ENCODE measurements at regions not wholly inside any gene's neighbourhood (a gene's known extent, or its start where the extent isn't known, plus 50 kb on each side); places are given as distances from the start of the nearest gene placed in this dataset.

DNA sequence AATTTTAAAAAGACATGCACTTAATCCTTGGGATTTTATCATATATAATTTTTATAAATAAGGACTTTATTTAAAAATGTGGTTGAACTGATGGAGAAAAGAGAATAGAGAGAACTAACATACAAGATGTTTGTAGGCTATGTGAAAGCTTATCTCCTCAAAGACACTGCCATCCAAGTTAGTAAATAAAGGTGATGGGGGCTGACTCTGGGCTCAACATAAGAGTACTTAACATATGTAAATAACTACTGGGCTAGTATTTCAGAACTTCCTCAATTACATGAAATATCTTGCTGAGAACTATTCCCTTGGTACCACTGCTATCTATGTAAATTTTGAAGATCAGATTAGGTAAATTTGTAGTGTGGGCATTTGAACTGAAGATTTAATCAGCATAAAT lies 1017.3 kb upstream of the PCDH20 start:
- TF ChIP-seq, protein P1, sequence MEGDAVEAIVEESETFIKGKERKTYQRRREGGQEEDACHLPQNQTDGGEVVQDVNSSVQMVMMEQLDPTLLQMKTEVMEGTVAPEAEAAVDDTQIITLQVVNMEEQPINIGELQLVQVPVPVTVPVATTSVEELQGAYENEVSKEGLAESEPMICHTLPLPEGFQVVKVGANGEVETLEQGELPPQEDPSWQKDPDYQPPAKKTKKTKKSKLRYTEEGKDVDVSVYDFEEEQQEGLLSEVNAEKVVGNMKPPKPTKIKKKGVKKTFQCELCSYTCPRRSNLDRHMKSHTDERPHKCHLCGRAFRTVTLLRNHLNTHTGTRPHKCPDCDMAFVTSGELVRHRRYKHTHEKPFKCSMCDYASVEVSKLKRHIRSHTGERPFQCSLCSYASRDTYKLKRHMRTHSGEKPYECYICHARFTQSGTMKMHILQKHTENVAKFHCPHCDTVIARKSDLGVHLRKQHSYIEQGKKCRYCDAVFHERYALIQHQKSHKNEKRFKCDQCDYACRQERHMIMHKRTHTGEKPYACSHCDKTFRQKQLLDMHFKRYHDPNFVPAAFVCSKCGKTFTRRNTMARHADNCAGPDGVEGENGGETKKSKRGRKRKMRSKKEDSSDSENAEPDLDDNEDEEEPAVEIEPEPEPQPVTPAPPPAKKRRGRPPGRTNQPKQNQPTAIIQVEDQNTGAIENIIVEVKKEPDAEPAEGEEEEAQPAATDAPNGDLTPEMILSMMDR (IDR thresholded peaks at IDR 0.05): no peak
- TF ChIP-seq POLR2A (IDR thresholded peaks at IDR 0.05) (no peak), POLR2AphosphoS5 (IDR thresholded peaks at IDR 0.05) (no peak), EP300 (IDR thresholded peaks at IDR 0.05) (no peak)

All from gastroesophageal sphincter (tissue), 3 donors.